SK-MEL-5 (cell line): ENCODE measurements at regions not wholly inside any gene's neighbourhood (a gene's known extent, or its start where the extent isn't known, plus 50 kb on each side); places are given as distances from the start of the nearest gene placed in this dataset.

Source experiments
- DNase-seq: peaks from one replicate; pipeline ENCODE4 v3.0.0-alpha.2; 2016; ENCODE audit warnings: low read depth, low spot score
- in situ Hi-C: cut with HindIII; loops from 2 replicates; pipeline ENCODE4 v1.10.0; 2016; ENCODE audit warnings: low sequenced_read_pairs, high pct_unique_total_duplicates, low pct_unique_long_range_greater_than_20kb

DNA sequence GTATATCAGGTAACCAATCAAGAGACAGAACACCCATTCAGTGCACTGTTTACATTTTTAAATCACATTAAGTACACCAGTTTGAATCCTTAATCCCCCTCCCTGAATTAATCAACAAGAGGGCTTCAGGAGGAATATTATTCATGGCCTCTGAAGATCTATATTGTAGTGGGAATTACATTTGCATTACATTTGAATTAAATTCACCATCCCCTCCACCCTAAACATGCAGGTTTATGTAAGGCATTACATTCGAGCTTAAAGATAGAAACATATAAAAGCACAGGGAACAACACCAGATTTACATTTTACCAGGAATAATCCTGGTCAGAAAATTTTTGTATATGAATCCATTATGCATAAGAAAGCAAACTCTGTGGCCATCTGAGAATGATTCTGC, 197.8 kb upstream of the KITLG start:
- DNase-seq = no peak
- in situ Hi-C loops = no loop called here

DNA sequence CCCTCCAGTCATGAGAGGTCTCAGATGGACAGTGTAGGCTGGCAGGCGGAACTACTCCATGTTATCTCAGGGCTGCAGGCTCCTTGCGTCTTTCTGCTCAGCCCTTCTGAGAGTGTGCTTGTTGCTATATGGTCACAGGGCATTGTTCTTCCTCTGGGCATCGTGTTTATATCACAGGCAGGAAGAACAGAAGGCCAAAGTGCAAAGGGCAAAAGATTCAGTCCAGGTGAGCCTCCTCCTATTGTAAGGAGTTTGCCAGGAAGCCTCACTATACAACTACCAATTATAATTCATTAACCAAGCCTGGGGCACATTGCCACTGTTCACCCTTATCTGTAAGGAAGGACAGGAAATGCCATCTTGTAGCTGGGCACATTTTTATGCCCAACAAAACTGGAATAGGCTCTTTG, 195.5 kb upstream of the KITLG start:
- no peak for DNase-seq
- in situ Hi-C loops = no loop called here

DNA sequence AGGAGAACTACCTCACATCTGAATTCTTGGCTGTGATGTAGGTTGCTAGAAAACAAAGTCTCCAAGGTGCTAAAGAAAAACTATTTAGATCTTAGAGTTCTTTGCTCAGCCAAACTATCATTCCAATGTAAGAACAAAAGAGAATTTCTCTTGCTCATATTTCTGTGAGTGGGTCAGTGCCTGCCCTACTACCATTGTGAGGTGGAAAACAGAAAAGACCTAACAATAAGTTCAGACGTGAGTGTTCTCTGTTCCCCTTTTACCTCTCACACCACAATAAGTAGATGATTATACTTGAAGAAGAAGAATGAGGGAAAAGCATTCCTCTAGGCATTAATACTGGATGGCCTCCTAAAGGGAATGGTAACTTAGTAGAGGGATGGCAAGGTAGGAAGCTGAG, 187.4 kb upstream of the KITLG start:
- in situ Hi-C loops = no loop called here
- no peak for DNase-seq

DNA sequence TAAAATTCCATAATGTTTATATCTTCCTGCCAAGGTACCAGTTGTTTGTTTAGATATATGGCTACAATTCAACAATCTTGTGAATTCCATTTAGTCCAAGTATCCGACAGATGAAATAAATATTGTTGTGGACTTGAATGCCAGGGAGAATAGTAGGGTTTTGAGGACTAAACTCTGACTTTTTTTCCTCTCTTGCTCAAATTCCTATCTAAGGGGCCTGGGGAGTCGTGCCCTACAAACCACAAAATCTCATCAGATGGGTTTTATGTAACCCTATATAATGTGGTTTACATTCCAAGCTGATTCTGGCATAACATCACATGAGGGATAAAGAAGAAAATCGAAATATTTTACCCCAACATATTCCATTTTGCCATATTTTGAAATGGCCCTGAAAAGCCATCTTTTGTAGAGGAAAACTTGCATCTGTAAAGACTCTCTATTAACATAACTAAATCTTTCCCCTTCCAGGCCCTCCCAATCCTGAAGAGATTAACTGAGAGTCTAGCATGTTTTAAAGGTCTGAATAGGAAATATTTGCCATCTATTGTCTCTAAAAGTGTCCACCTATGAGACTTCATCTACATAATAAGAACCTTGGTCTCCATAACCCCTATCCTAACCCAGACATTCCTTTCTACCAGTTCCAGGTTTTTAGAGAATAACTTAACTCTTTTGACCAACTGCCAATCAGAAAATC, 184.7 kb upstream of the KITLG start:
- no peak for DNase-seq
- in situ Hi-C loops = no loop called here

DNA sequence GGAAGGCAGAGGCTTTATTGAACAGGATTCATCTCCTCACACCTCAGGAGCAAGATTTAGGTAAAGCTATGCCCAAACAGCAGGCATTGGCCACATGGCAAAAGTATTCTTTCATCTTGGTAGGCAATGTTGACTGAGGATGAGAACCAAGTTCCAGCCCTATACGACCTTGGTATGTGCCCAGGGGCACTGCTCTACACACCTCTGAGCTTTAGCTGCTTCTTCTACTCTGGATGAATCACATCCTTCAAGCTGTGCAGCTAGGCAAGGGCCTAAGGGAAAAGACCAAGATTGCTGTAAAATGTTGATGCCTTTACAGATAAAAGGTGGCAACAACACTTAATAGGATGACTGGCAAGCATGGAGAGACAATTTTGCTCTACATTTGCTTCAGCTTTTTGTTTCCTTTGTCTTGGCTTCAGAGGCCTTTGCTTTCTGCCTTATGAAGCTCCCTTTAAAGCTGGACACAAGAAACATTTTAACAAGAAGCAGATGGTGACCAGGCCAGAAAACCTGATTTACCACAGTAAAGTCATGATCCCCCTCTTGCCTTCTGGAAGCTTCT, 183.3 kb upstream of the KITLG start:
- DNase-seq = no peak
- in situ Hi-C loops = no loop called here

DNA sequence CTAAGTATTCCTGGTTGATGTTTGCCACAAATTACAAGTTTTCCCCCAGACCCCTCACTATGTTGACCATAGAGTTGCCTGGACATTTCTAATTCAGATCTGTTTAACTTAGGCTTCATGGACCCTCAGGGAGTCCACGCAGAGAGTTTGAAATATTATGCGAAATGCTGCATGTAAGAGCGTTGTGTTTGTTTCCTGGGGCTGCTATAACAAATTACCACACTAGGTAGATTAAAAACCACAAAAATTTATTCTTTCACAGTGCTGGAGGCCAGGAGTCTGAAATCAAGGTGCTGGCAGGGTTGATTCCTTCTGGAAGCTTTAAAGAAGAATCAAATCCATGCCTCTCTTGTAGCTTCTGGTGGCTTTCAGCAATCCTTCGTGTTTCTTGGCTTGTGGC, 177.9 kb upstream of the KITLG start:
- no peak for DNase-seq
- in situ Hi-C loops = no loop called here

DNA sequence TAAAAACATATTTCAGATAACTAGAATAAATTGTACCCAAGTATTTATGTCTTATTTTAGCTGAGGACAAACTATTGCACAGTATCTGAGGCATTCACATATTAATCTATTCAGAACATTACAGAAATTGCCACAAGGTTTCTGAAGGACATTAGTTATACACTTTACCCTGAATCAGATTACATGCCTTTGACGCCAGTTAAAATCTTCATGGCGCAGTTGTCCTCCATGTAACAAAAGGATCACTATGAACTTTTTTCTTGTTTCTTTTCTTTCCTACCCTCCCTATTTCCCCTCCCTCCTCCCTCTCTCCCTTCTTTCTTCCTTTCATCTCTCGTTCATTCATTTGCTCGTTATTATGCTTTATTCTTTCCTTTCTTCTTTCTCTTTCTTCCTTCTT, 176.6 kb upstream of the KITLG start:
- no peak for DNase-seq
- in situ Hi-C loops = no loop called here

DNA sequence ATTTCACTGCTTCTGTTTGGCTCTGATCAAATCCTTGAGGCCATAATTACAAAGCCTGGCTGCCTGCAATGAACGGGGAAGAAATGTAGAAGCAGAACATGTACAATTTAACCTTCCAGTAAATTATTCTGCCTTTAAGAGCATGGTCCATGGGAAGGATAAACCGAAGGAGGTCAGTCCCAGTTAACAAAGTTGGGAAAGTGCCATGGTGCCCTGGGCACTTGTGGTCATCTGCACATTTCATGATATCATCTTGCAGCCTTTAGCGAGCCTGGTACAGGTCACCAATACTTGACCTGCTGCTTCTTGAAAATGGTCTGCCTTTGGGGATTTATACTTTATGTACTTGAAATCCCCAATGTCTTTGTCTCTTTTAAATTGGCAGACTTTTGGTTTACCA, 175.9 kb upstream of the KITLG start:
- no peak for DNase-seq
- in situ Hi-C loops = no loop called here

DNA sequence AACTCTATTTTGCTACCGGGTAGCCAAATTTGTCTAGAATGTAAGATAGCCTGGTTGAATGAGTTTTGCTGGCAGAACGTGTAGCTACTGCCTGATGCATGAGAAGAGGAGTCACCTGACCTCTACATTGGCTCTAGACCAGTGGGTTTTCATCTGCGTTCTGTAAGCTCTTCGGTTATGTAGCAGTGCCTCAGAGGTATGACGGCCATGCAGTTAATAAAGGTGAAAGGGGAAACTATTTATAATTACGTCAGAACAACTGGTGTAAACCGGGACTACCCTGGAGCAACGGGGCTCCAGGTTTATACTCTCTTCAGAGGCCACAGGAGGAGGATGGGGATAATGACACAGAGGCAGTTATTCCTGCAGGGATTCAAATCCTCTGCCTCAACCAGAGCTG, 173.4 kb upstream of the KITLG start:
- no peak for DNase-seq
- in situ Hi-C loops = no loop called here

DNA sequence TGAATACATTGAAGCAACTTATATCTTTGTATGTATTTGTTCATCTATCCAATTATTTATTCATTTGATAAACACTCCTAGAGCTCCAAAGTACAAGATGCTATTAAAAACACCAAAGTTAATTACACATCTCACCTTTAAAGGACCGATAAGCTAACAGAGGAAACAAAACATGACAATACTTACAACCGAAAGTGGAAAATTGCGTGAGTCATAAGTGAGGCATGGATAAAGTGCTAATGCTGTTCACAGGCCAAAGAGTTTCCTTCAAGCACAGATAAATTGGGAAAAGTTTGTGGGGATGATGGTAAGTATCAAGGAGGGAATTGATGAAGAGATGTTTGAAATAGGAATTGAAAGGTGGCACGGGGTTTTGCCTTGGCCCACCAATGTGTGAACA, 172.8 kb upstream of the KITLG start:
- DNase-seq = no peak
- in situ Hi-C loops = no loop called here

DNA sequence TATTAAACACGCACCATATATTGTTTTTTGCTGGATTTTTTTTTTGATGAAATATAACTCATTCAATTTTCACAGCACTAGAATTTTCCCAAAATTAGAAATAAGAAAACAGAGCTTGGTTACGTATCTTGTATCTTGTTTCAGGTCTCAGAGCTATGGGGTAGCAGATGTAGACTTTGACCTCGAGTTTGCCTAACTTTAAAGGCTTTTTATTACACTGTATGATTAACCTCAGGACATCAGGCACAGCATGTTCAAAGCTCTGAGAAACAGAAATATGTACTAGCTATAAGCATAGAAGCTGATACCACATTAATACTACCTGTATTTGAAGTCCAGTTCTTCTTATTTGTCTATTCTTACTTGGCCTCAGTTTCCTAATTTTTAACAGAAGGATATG, 171.9 kb upstream of the KITLG start:
- in situ Hi-C loops = no loop called here
- DNase-seq = no peak

DNA sequence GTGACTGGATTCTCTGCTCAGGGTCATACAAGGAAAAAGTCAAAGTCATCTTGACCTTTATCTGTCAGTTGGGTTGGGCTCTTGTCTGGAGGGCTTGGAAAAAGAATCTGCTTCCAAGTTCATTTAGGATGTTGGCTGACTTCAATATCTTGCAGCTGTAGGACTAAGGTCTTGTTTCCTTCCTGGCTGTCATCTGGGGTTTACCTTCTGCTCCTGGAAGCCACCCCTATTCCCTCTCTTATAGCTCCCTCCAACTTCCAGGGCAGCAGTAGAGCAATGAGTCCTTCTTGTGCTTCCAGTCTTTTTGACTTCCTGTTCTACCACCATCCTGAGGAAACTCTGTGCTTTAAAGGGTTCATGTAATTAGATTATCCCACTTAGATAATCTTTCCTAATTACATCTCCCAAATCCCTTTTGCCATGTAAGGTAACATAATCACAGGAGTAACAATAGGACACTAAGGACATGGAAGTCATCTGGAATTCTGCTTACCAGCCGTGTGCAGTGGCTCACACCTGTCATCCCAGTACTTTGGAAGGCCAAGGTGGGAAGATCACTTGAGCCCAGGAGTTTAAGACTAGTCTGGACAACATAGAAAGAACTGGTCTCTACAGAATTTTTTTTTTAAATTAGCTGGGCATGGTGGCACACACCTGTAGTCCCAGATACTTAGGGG, 170.7 kb upstream of the KITLG start:
- no peak for DNase-seq
- in situ Hi-C loops = no loop called here

DNA sequence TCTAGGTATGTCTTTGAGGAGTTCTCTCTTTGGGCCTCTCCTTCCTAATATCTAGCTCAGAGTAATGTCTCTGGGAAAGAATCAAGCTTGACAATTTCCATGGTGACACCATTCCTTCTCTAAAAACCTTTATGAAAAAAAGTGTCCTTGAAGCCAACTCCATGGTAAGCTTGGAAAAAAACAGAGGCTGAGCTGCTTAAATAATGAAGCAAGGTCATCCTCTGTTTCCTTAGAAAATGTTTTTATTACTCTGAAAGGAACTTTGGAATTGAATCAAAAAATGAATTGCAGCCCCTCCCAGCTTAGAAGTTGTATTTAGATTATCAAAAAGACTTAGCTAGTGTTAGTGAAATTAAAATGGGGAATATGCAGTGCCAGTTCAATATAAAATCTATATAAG, 166.1 kb upstream of the KITLG start:
- no peak for DNase-seq
- in situ Hi-C loops = no loop called here

DNA sequence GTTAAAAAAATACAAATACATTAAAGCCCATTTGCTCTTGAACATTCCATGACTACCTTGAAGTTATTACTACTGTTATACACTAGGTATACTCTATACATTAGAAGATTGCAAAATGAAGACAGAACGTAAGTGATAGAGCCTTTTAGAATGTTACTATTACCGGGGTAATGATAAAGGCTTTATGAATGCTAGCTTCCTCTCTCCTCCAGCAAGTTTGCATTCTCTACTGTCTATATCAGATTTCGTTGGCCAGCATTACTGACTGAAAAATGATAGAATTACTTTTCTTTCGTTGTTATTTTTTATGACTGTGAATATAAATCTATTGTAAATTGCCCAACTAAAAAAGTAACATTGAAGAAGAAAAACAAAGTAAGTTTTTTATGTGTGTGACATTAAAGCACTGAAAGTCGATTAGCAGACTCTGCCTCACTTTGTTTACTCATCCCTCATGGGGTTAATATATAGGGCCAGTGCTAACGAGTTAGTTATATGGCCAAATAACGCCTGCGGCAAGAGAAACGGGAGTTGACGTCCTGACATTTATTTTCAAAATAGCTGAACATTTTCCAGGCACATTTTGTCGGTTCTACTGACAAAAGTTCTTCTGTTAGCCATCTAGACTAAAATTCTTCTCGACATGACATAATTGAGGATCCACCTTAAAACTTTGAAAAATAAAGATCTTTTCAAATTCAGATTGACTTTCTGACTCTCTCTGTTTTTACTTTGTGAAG, 163.8 kb upstream of the KITLG start:
- in situ Hi-C loops = no loop called here
- peak; percentile 89 for DNase-seq

DNA sequence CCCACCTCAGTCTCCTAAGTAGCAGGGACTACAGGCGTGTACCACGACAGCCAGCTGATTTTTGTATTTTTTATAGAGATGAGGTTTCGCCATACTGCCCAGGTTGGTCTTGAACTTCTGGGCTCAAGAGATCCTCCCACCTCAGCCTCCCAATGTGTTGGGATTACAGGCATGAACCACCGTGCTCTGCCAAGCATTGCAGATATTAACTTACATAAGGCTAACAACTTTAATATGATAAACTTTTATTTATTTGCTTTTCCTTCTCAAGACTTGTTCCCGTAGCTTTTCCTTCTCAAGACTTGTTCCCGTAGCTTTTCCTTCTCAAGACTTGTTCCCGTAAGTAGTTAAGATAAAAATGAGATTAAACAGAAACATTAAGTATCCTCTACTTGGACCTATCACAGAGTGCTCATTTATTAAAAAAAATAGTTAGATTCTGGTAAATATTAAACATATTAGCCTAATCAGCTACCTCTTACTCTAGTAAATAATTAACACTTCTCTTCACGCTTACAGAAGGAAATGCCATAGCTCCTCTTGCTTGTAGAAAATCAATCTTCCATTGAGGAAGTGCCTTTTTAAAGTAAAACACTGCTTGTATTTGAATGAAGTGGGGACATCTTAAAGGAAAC, 157.7 kb upstream of the KITLG start:
- no peak for DNase-seq
- in situ Hi-C loops = no loop called here

DNA sequence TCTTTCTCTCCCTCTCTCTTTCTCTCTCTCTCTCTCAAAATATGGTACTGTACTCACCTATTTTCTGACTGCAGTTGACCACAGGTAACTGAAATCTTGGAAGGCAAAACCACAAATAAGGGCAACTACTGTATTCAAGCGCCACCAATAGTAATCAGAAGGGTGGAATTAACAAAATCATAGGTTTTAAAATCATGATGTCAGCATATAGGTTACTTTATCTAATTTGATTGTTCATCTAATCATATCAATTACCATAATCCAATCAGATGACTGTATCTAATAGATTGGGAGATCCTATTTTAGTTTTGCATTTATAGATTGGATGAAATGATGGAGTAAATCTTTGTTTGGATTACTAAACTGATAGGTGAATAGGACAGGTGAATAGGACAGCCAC, 155.8 kb upstream of the KITLG start:
- in situ Hi-C loops = no loop called here
- DNase-seq = no peak

DNA sequence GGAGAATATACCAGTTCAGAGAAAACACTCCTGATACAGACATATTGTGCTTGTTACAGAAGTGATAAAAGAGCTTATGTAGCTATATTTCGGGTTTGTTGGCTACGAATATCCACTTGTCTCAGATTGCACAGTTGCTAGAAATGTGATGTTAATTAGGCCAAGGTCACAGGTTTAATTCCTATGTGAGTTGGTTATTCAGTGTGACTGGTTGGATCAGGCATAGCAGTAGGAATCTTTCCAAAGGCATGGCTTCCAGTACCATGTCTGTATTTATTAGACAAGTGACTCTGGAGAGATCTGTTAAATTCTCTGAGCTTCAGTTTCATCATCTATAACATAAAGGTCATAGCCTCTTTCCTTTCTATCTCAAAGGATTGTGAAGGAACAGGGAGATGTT, 152.7 kb upstream of the KITLG start:
- in situ Hi-C loops = no loop called here
- no peak for DNase-seq

DNA sequence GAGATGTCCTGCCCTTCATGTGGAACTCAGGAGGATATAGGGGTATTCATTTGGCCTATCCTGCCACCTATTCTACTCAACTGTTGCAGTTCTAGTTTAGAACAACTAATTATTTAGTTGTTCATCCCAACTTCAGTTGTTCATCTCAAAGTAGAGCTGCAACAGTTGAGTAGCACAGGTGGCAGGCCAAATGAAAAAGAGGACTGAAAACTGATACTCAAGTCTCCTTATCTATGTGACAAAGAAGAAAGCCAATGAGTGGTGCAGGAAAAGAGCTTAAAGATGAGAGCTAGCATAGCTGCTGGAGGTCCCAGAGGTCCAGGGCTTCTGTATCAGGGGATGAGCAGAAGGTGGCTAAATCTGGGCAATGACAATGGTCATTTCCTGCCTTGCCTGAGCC, 148.9 kb upstream of the KITLG start:
- no peak for DNase-seq
- in situ Hi-C loops = no loop called here
